ENCODE measurements at regions not wholly inside any gene's neighbourhood (a gene's known extent, or its start where the extent isn't known, plus 50 kb on each side); places are given as distances from the start of the nearest gene placed in this dataset.

GRCh38 chr5:67897980-67898379 is 317.6 kb upstream of the PIK3R1 start:
- Histone ChIP-seq H3K36me3 (ENCODE audit: control insufficient read depth in 2 of 2, extremely low read depth in 1 of 2, insufficient read depth in 2 of 2, low read length in 2 of 2) (no peaks in the 10 kb centered on the region), H2AFZ (ENCODE audit: low read depth, low read length) (no peak overlapping the region), H3K9me1 (replicated peaks; ENCODE audit: control insufficient read depth, extremely low read depth, insufficient read depth, low read length) (no peaks in the 10 kb centered on the region), H3K4me3 (replicated peaks in 1 of 3; ENCODE audit: insufficient read depth in 1 of 3, low read depth in 1 of 3, low read length in 3 of 3) (no peak overlapping the region), H4K20me1 (replicated peaks; ENCODE audit: control insufficient read depth, extremely low read depth, insufficient read depth, low read length) (no peaks in the 10 kb centered on the region), H3K27me3 (ENCODE audit: control insufficient read depth in 2 of 2, insufficient read depth in 2 of 2, low read length in 2 of 2) (peaks cover 0 to 3% of the 10 kb centered on the region in 2 experiments), H3K9ac (replicated peaks; ENCODE audit: extremely low read depth, insufficient read depth, low read length) (no peak overlapping the region), H3K9me3 (replicated peaks; ENCODE audit: control insufficient read depth, insufficient read depth, low read length) (no peaks in the 10 kb centered on the region), H3K4me2 (ENCODE audit: insufficient read depth, low read length) (no peak overlapping the region), H3K27ac (ENCODE audit: insufficient read depth, low read depth, low read length) (no peak overlapping the region), H3K4me1 (ENCODE audit: control insufficient read depth, extremely low read depth, insufficient read depth, low read length) (no peaks in the 10 kb centered on the region), H3K79me2 (ENCODE audit: control insufficient read depth, insufficient read depth, low read length) (no peaks in the 10 kb centered on the region)
- intact Hi-C loops (cut with micrococcal nuclease) = no loop called here
- POLR2A ChIA-PET = no interaction called here
- BruUV-seq (replicated peaks) = no TSS peak
- dilution Hi-C loops (cut with MboI; ENCODE audit: extremely low pct_ligation_motif_present, low sequenced_read_pairs) = no loop called here
- no peak for TF ChIP-seq MYC (IDR thresholded peaks at IDR 0.05; ENCODE audit: low read depth, low read length)
- no peak for TF ChIP-seq JUN (IDR thresholded peaks at IDR 0.05; ENCODE audit: borderline replicate concordance, insufficient read depth, insufficient read length, low read depth)
- no peak for TF ChIP-seq EZH2 (IDR thresholded peaks at IDR 0.05; ENCODE audit: borderline replicate concordance, low read depth, low read length, severe bottlenecking)
- TF ChIP-seq CTCF (IDR thresholded peaks at IDR 0.05; ENCODE audit: extremely low read depth in 1 of 2, insufficient read depth in 1 of 2, low read depth in 1 of 2, low read length in 2 of 2) = no peak
- TF ChIP-seq POLR2A (IDR thresholded peaks at IDR 0.05; ENCODE audit: low read depth, low read length) = no peak
- TF ChIP-seq GATA2 (IDR thresholded peaks at IDR 0.05; ENCODE audit: insufficient read depth, insufficient read length, low read depth, low read length) = no peak
- TF ChIP-seq, protein P1, sequence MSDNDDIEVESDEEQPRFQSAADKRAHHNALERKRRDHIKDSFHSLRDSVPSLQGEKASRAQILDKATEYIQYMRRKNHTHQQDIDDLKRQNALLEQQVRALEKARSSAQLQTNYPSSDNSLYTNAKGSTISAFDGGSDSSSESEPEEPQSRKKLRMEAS (IDR thresholded peaks at IDR 0.05; ENCODE audit: insufficient read depth, insufficient read length) = no peak
- no peak for TF ChIP-seq POLR2AphosphoS5 (IDR thresholded peaks at IDR 0.05; ENCODE audit: insufficient read depth, low read depth, low read length)
- TF ChIP-seq FOS (IDR thresholded peaks at IDR 0.05; ENCODE audit: borderline replicate concordance, insufficient read depth, low read length) = no peak
- FAIRE-seq = no peak
- CTCF ChIA-PET = no interaction called here
- DNase-seq (ENCODE audit: low read depth, low spot score) = no peak

All from endothelial cell of umbilical vein (primary cell).